HG03135 (cell line): ENCODE measurements at regions not wholly inside any gene's neighbourhood (a gene's known extent, or its start where the extent isn't known, plus 50 kb on each side); places are given as distances from the start of the nearest gene placed in this dataset.
"Not testable (repeated sequence)": the region's sequence is repeated elsewhere in the genome, so short reads cannot be mapped to it uniquely, and the experiment has no call there.

Experiments used
- ATAC-seq: cut with Tn5 transposase; IDR thresholded peaks from one replicate; pipeline ENCODE4 v1.9.1; 2021; ENCODE audit warnings: mild to moderate bottlenecking, moderate library complexity; ENCODE audit not compliant: unreplicated experiment

- no peak for ATAC-seq
These were observed 205.0 kb downstream of the BMP4 start for GRCh38 chr14:53751650-53752049.

DNA sequence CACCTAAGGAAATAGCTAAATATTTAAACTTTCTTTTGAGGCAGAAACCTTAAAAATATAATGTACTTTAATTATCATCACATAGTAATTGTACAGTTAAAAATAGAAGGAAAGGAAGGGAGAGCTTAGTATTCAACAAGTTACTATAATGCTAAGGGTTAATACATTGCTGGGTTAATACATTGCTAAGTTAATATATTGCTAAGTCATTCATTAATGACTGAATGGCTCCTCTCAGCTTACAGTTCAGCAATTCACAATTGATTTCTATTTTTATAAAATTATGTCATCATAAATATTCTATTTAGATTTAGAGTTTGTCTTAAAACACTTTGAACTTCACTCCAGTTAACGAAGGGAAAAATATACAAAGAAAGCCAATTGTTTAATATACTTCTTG is 207.9 kb downstream of the BMP4 start:
- ATAC-seq, result no peak

DNA sequence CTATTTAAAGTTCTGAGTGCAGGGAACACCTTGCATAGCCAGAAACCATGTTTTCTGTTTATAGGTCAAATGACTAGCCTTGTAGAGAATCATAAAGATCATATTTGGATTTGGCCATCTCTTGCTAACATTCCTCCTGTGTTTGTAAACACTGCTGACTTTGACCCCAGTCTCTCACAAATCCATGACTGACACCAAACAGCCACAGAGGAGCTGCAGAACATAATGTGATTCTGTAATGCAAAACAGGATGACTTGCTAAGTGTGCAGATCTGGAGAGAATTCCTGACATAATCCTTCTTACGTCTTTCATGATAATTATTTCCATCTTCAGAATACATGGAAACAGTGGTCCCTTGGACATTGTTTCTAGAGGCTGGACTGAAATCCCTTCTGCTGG is 211.8 kb downstream of the BMP4 start:
- ATAC-seq, result no peak

GRCh38 chr14:53743371-53743770 is 213.3 kb downstream of the BMP4 start:
- ATAC-seq, result no peak

GRCh38 chr14:53742233-53742620 is 214.4 kb downstream of the BMP4 start:
- no peak for ATAC-seq

- ATAC-seq, result no peak
These were observed 215.0 kb downstream of the BMP4 start for GRCh38 chr14:53741479-53742232.

GRCh38 chr14:53740570-53740969 is 216.1 kb downstream of the BMP4 start:
- ATAC-seq, result no peak

DNA sequence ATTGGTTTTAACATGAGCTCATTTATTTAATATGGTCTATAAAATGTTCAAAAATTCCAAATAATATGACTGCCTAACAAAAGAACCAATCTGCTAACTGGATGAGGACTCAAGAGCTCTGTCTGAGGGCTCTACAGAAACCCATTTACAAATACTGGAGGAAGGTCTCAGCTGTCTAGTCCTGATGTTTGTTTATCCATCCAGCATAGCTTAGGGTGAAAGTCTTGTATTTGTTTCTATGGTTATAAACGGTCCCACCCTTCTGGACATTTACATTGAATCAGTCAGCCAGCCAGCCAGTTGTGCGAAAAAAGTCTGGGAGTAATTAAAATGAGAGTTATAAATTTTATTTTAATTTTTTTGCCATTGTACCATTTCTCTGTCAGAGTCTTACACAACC is 220.7 kb downstream of the BMP4 start:
- no peak for ATAC-seq

DNA sequence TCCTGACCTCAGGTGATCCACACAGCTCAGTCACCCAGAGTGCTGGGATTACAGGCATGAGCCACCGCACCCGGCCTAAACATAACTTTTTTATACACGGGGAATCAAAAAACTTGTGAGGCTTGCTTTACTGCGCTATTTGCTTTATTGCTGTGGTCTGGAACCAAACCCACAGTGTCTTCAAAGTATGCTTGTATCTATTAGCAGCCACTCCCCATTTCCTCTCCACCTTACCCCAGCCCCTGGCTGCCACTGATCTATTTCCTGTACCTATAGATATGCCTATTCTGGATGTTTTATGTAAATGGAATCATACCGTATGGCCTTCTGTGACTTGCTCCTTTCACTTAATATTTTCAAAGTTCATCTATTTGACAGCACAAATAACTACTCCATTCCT is 233.4 kb downstream of the BMP4 start:
- no peak for ATAC-seq

GRCh38 chr14:53719536-53719935 is 237.1 kb downstream of the BMP4 start:
- ATAC-seq, result no peak

- ATAC-seq, result no peak
These were observed 240.0 kb downstream of the BMP4 start for GRCh38 chr14:53716578-53716977.

DNA sequence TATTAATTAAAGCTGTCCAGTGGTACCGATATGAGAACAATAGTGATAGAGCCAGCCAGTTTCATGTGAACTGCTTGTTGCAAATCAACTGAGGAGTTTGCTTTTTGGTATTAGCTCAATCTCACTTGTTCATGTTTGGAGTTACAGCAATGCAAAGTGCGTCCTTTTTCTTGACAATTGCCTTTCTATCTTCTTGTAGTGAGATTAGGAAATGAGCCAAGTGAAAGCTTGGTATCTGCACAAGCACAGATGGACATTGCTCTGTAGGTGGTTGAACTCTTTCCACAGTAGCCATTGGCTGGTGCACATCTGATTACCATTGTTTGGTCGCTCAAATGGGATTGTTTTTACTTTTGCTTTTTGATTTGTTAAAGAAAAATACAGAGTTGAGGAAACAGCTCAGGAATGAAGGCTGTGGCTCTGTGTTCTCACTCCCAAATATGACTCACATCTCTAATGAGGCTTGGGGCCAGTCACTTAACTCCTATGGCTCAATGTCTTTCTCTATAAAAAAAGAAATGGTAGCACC is 241.4 kb downstream of the BMP4 start:
- no peak for ATAC-seq

- ATAC-seq, result no peak
These were observed 242.0 kb downstream of the BMP4 start for GRCh38 chr14:53714495-53715192.

DNA sequence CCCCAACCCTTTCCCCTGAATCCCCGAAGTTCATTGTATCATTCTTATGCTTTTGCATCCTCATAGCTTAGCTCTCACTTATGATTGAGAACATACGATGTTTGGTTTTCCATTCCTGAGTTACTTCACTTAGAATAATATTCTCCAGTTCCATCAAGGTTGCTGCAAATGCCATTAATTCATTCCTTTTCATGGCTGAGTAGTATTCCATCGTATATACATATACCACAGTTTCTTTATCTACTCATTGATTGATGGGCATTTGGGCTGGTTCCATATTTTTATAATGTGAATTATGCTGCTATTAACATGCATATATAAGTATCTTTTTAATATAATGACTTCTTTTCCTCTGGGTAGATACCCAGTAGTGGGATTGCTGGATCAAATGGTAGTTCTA is 243.7 kb downstream of the BMP4 start:
- ATAC-seq, result not testable (repeated sequence)

DNA sequence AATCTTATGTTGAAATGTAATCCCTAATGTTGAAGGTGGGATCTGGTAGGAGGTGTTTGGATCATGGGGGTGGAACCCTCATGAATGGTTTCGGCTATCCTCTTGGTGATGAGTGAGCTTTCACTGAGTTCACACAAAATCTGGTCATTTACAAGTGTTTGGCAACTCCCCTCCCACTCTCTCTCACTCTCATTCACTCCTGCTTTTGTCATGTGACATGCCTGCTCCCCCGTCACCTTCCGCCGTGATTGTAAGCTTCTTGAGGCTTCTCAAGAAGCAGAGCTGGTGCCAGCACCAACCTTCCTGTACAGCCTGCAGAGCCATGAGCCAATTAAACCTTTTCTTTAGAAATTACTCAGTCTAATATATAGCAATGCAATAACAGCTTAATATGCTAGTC is 245.4 kb downstream of the BMP4 start:
- ATAC-seq, result no peak

GRCh38 chr14:53710615-53711014 is 246.0 kb downstream of the BMP4 start:
- ATAC-seq, result no peak

DNA sequence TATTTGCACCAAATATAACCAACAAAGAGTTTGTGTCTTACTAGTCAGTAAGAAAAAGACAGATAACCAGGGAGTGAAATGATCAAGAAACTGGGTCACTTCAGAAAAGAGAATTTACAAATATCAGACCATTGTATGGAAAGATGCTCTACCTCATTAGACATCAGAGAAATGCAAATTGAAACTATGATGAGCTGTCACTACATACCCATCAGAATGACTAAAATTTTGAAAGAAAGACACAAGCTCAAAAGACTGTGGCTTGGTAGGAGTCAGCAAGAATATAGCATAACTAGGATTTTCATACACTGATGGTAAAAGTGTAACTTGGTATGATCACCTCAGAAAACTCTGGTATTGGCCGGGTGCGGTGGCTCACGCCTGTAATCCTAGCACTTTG is 247.2 kb downstream of the BMP4 start:
- no peak for ATAC-seq

DNA sequence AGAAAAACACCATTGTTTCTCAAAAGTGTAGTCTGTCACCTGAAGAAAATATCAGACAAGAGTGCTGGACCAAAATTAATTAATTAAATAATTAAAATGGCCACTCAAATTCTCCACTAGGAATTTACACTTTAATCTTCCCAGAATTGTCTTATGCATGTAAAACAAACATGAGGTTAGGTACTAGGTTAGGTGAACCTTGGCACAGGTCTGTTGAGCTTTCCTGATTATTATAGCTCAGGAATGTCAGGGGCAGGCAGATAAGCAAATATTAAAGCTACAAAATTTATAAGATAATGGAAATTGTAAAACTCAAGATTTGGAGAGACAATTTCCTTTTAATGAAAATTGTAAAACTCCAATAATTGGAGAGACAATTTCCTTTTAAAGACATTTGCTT is 253.2 kb downstream of the BMP4 start:
- ATAC-seq, result no peak

- ATAC-seq, result no peak
These were observed 255.3 kb downstream of the BMP4 start for GRCh38 chr14:53701108-53701875.

- no peak for ATAC-seq
These were observed 260.2 kb downstream of the BMP4 start for GRCh38 chr14:53696217-53696965.

- no peak for ATAC-seq
These were observed 260.9 kb downstream of the BMP4 start for GRCh38 chr14:53695692-53696214.
